ENCODE measurements at regions not wholly inside any gene's neighbourhood (a gene's known extent, or its start where the extent isn't known, plus 50 kb on each side); places are given as distances from the start of the nearest gene placed in this dataset.

GRCh38 chr13:38147050-38147449, 202.6 kb upstream of the UFM1 start:
- Histone ChIP-seq H3K27me3 (ENCODE audit: low read depth, low read length) (no peaks in the 10 kb centered on the region), H3K4me1 (ENCODE audit: control insufficient read depth in 1 of 2, insufficient read depth in 2 of 2, low read length in 2 of 2) (no peaks in the 10 kb centered on the region), H3K27ac (ENCODE audit: low read length) (no peak overlapping the region), H3K9me3 (ENCODE audit: control insufficient read depth in 1 of 2, low read length in 2 of 2) (peaks cover 0 to 2% of the 10 kb centered on the region in 2 donors), H3K4me3 (ENCODE audit: low read depth in 1 of 2, low read length in 2 of 2) (no peak overlapping the region), H3K36me3 (ENCODE audit: control insufficient read depth in 1 of 2, insufficient read depth in 2 of 2, low read length in 2 of 2) (no peaks in the 10 kb centered on the region)

GRCh38 chr13:38141792-38142191, 207.9 kb upstream of the UFM1 start:
- Histone ChIP-seq H3K9me3 (ENCODE audit: control insufficient read depth in 1 of 2, low read length in 2 of 2) (no peaks in the 10 kb centered on the region), H3K4me3 (ENCODE audit: low read depth in 1 of 2, low read length in 2 of 2) (no peak overlapping the region), H3K4me1 (ENCODE audit: control insufficient read depth in 1 of 2, insufficient read depth in 2 of 2, low read length in 2 of 2) (no peaks in the 10 kb centered on the region), H3K27ac (ENCODE audit: low read length) (no peak overlapping the region), H3K36me3 (ENCODE audit: control insufficient read depth in 1 of 2, insufficient read depth in 2 of 2, low read length in 2 of 2) (no peaks in the 10 kb centered on the region), H3K27me3 (ENCODE audit: low read depth, low read length) (no peaks in the 10 kb centered on the region)

- H3K9me3 ChIP-seq (ENCODE audit: control insufficient read depth in 1 of 2, low read length in 2 of 2): no peaks in the 10 kb centered on the region
- no peak overlapping the region for H3K4me3 ChIP-seq (ENCODE audit: low read depth in 1 of 2, low read length in 2 of 2)
- no peak overlapping the region for H3K27ac ChIP-seq (ENCODE audit: low read length)
- H3K4me1 ChIP-seq (ENCODE audit: control insufficient read depth in 1 of 2, insufficient read depth in 2 of 2, low read length in 2 of 2): no peaks in the 10 kb centered on the region
- H3K27me3 ChIP-seq (ENCODE audit: low read depth, low read length): no peaks in the 10 kb centered on the region
- H3K36me3 ChIP-seq (ENCODE audit: control insufficient read depth in 1 of 2, insufficient read depth in 2 of 2, low read length in 2 of 2): no peaks in the 10 kb centered on the region
Measured at GRCh38 chr13:38135592-38135991, 214.1 kb upstream of the UFM1 start.

- Histone ChIP-seq H3K27ac (ENCODE audit: low read length) (no peak overlapping the region), H3K36me3 (ENCODE audit: control insufficient read depth in 1 of 2, insufficient read depth in 2 of 2, low read length in 2 of 2) (no peaks in the 10 kb centered on the region), H3K4me1 (ENCODE audit: control insufficient read depth in 1 of 2, insufficient read depth in 2 of 2, low read length in 2 of 2) (no peaks in the 10 kb centered on the region), H3K9me3 (ENCODE audit: control insufficient read depth in 1 of 2, low read length in 2 of 2) (peaks cover 0 to 3% of the 10 kb centered on the region in 2 donors), H3K27me3 (ENCODE audit: low read depth, low read length) (no peaks in the 10 kb centered on the region), H3K4me3 (ENCODE audit: low read depth in 1 of 2, low read length in 2 of 2) (no peak overlapping the region)
Measured at GRCh38 chr13:38121267-38121666, 228.4 kb upstream of the UFM1 start.

GRCh38 chr13:38103851-38104250, 234.3 kb upstream of the TRPC4 start:
- Histone ChIP-seq H3K27me3 (ENCODE audit: low read depth, low read length) (no peaks in the 10 kb centered on the region), H3K4me3 (ENCODE audit: low read depth in 1 of 2, low read length in 2 of 2) (no peak overlapping the region), H3K4me1 (ENCODE audit: control insufficient read depth in 1 of 2, insufficient read depth in 2 of 2, low read length in 2 of 2) (no peaks in the 10 kb centered on the region), H3K36me3 (ENCODE audit: control insufficient read depth in 1 of 2, insufficient read depth in 2 of 2, low read length in 2 of 2) (no peaks in the 10 kb centered on the region), H3K9me3 (ENCODE audit: control insufficient read depth in 1 of 2, low read length in 2 of 2) (no peaks in the 10 kb centered on the region), H3K27ac (ENCODE audit: low read length) (no peak overlapping the region)

- Histone ChIP-seq H3K4me3 (ENCODE audit: low read depth in 1 of 2, low read length in 2 of 2) (no peak overlapping the region), H3K27me3 (ENCODE audit: low read depth, low read length) (no peaks in the 10 kb centered on the region), H3K36me3 (ENCODE audit: control insufficient read depth in 1 of 2, insufficient read depth in 2 of 2, low read length in 2 of 2) (no peaks in the 10 kb centered on the region), H3K27ac (ENCODE audit: low read length) (no peak overlapping the region), H3K4me1 (ENCODE audit: control insufficient read depth in 1 of 2, insufficient read depth in 2 of 2, low read length in 2 of 2) (no peaks in the 10 kb centered on the region), H3K9me3 (ENCODE audit: control insufficient read depth in 1 of 2, low read length in 2 of 2) (no peaks in the 10 kb centered on the region)
Measured at GRCh38 chr13:38099751-38100150, 230.2 kb upstream of the TRPC4 start.

GRCh38 chr13:38093425-38093824, 223.9 kb upstream of the TRPC4 start:
- Histone ChIP-seq H3K36me3 (ENCODE audit: control insufficient read depth in 1 of 2, insufficient read depth in 2 of 2, low read length in 2 of 2) (no peaks in the 10 kb centered on the region), H3K4me1 (ENCODE audit: control insufficient read depth in 1 of 2, insufficient read depth in 2 of 2, low read length in 2 of 2) (no peaks in the 10 kb centered on the region), H3K9me3 (ENCODE audit: control insufficient read depth in 1 of 2, low read length in 2 of 2) (no peaks in the 10 kb centered on the region), H3K4me3 (ENCODE audit: low read depth in 1 of 2, low read length in 2 of 2) (no peak overlapping the region), H3K27ac (ENCODE audit: low read length) (no peak overlapping the region), H3K27me3 (ENCODE audit: low read depth, low read length) (no peaks in the 10 kb centered on the region)

GRCh38 chr13:38090913-38091312, 221.3 kb upstream of the TRPC4 start:
- H3K9me3 ChIP-seq (ENCODE audit: control insufficient read depth in 1 of 2, low read length in 2 of 2): peaks cover 0 to 13% of the 10 kb centered on the region in 2 donors
- H3K4me1 ChIP-seq (ENCODE audit: control insufficient read depth in 1 of 2, insufficient read depth in 2 of 2, low read length in 2 of 2): no peaks in the 10 kb centered on the region
- no peak overlapping the region for H3K27ac ChIP-seq (ENCODE audit: low read length)
- H3K4me3 ChIP-seq (ENCODE audit: low read depth in 1 of 2, low read length in 2 of 2): no peak overlapping the region
- H3K36me3 ChIP-seq (ENCODE audit: control insufficient read depth in 1 of 2, insufficient read depth in 2 of 2, low read length in 2 of 2): peaks cover 0 to 5% of the 10 kb centered on the region in 2 donors
- H3K27me3 ChIP-seq (ENCODE audit: low read depth, low read length): no peaks in the 10 kb centered on the region

- Histone ChIP-seq H3K4me1 (ENCODE audit: control insufficient read depth in 1 of 2, insufficient read depth in 2 of 2, low read length in 2 of 2) (no peaks in the 10 kb centered on the region), H3K27me3 (ENCODE audit: low read depth, low read length) (no peaks in the 10 kb centered on the region), H3K27ac (ENCODE audit: low read length) (no peak overlapping the region), H3K9me3 (ENCODE audit: control insufficient read depth in 1 of 2, low read length in 2 of 2) (peaks cover 0 to 13% of the 10 kb centered on the region in 2 donors), H3K36me3 (ENCODE audit: control insufficient read depth in 1 of 2, insufficient read depth in 2 of 2, low read length in 2 of 2) (peaks cover 0 to 5% of the 10 kb centered on the region in 2 donors), H3K4me3 (ENCODE audit: low read depth in 1 of 2, low read length in 2 of 2) (no peak overlapping the region)
Measured at GRCh38 chr13:38086721-38087120, 217.1 kb upstream of the TRPC4 start.

- peaks cover 0 to 5% of the 10 kb centered on the region in 2 donors for H3K36me3 ChIP-seq (ENCODE audit: control insufficient read depth in 1 of 2, insufficient read depth in 2 of 2, low read length in 2 of 2)
- H3K27me3 ChIP-seq (ENCODE audit: low read depth, low read length): no peaks in the 10 kb centered on the region
- H3K9me3 ChIP-seq (ENCODE audit: control insufficient read depth in 1 of 2, low read length in 2 of 2): peaks cover 0 to 13% of the 10 kb centered on the region in 2 donors
- H3K4me3 ChIP-seq (ENCODE audit: low read depth in 1 of 2, low read length in 2 of 2): no peak overlapping the region
- H3K27ac ChIP-seq (ENCODE audit: low read length): no peak overlapping the region
- H3K4me1 ChIP-seq (ENCODE audit: control insufficient read depth in 1 of 2, insufficient read depth in 2 of 2, low read length in 2 of 2): no peaks in the 10 kb centered on the region
Measured at GRCh38 chr13:38086013-38086412, 216.4 kb upstream of the TRPC4 start.

- peaks cover 0 to 4% of the 10 kb centered on the region in 2 donors for H3K36me3 ChIP-seq (ENCODE audit: control insufficient read depth in 1 of 2, insufficient read depth in 2 of 2, low read length in 2 of 2)
- H3K9me3 ChIP-seq (ENCODE audit: control insufficient read depth in 1 of 2, low read length in 2 of 2): peaks cover 0 to 4% of the 10 kb centered on the region in 2 donors
- H3K4me3 ChIP-seq (ENCODE audit: low read depth in 1 of 2, low read length in 2 of 2): no peak overlapping the region
- no peak overlapping the region for H3K27ac ChIP-seq (ENCODE audit: low read length)
- no peaks in the 10 kb centered on the region for H3K4me1 ChIP-seq (ENCODE audit: control insufficient read depth in 1 of 2, insufficient read depth in 2 of 2, low read length in 2 of 2)
- no peaks in the 10 kb centered on the region for H3K27me3 ChIP-seq (ENCODE audit: low read depth, low read length)
Measured at GRCh38 chr13:38073931-38074330, 204.4 kb upstream of the TRPC4 start.

GRCh38 chr13:38072696-38073095, 203.1 kb upstream of the TRPC4 start:
- H3K27me3 ChIP-seq (ENCODE audit: low read depth, low read length): no peaks in the 10 kb centered on the region
- no peak overlapping the region for H3K27ac ChIP-seq (ENCODE audit: low read length)
- H3K9me3 ChIP-seq (ENCODE audit: control insufficient read depth in 1 of 2, low read length in 2 of 2): no peaks in the 10 kb centered on the region
- peaks cover 0 to 2% of the 10 kb centered on the region in 2 donors for H3K36me3 ChIP-seq (ENCODE audit: control insufficient read depth in 1 of 2, insufficient read depth in 2 of 2, low read length in 2 of 2)
- H3K4me1 ChIP-seq (ENCODE audit: control insufficient read depth in 1 of 2, insufficient read depth in 2 of 2, low read length in 2 of 2): no peaks in the 10 kb centered on the region
- no peak overlapping the region for H3K4me3 ChIP-seq (ENCODE audit: low read depth in 1 of 2, low read length in 2 of 2)

Measured in muscle layer of duodenum (tissue), 2 donors.